Muscle layer of duodenum (tissue), 2 donors: ENCODE measurements at regions not wholly inside any gene's neighbourhood (a gene's known extent, or its start where the extent isn't known, plus 50 kb on each side); places are given as distances from the start of the nearest gene placed in this dataset.

Experiments
- H3K27ac ChIP-seq: one replicate; pipeline ENCODE4 v1.7.0; 2013; ENCODE audit warnings: mild to moderate bottlenecking, low read length
- H3K27me3 ChIP-seq: one replicate; pipeline ENCODE4 v1.7.0; 2013; ENCODE audit warnings: low read depth, mild to moderate bottlenecking, control low read depth, low read length
- H3K36me3 ChIP-seq, 2 donors: one replicate each; pipeline ENCODE4 v1.7.0; 2013; ENCODE audit warnings: low read length in 2 of 2, control low read depth in 1 of 2, mild to moderate bottlenecking in 1 of 2; ENCODE audit not compliant: insufficient read depth in 2 of 2, control insufficient read depth in 1 of 2
- H3K4me1 ChIP-seq, 2 donors: one replicate each; pipeline ENCODE4 v1.7.0; 2013; ENCODE audit warnings: low read length in 2 of 2, mild to moderate bottlenecking in 2 of 2, control low read depth in 1 of 2, moderate library complexity in 1 of 2; ENCODE audit not compliant: insufficient read depth in 2 of 2, control insufficient read depth in 1 of 2
- H3K4me3 ChIP-seq, 2 donors: one replicate each; pipeline ENCODE4 v1.7.0; 2013; ENCODE audit warnings: low read length in 2 of 2, low read depth in 1 of 2, mild to moderate bottlenecking in 1 of 2
- H3K9me3 ChIP-seq, 2 donors: one replicate each; pipeline ENCODE4 v1.7.0; 2013; ENCODE audit warnings: low read length in 2 of 2, control low read depth in 1 of 2, mild to moderate bottlenecking in 1 of 2; ENCODE audit not compliant: control insufficient read depth in 1 of 2
- donor health status: healthy.

- Histone ChIP-seq H3K9me3 (no peaks in the 10 kb centered on the region), H3K4me3 (no peak overlapping the region), H3K27me3 (no peaks in the 10 kb centered on the region), H3K27ac (no peak overlapping the region), H3K36me3 (no peaks in the 10 kb centered on the region), H3K4me1 (no peaks in the 10 kb centered on the region)
These were observed 104.4 kb upstream of the BTBD3 start for GRCh38 chr20:11813106-11813890.

GRCh38 chr20:11814267-11814666 lies 103.4 kb upstream of the BTBD3 start:
- Histone ChIP-seq H3K36me3 (no peaks in the 10 kb centered on the region), H3K27me3 (no peaks in the 10 kb centered on the region), H3K4me3 (no peak overlapping the region), H3K4me1 (no peaks in the 10 kb centered on the region), H3K27ac (no peak overlapping the region), H3K9me3 (no peaks in the 10 kb centered on the region)

- Histone ChIP-seq H3K27ac (no peak overlapping the region), H3K36me3 (no peaks in the 10 kb centered on the region), H3K27me3 (no peaks in the 10 kb centered on the region), H3K9me3 (no peaks in the 10 kb centered on the region), H3K4me1 (no peaks in the 10 kb centered on the region), H3K4me3 (no peak overlapping the region)
These were observed 96.9 kb upstream of the BTBD3 start for GRCh38 chr20:11820838-11821237.

GRCh38 chr20:11822540-11822794 lies 95.2 kb upstream of the BTBD3 start:
- no peaks in the 10 kb centered on the region for H3K9me3 ChIP-seq

GRCh38 chr20:11826334-11826733 lies 91.4 kb upstream of the BTBD3 start:
- Histone ChIP-seq H3K27me3 (no peaks in the 10 kb centered on the region), H3K4me1 (no peaks in the 10 kb centered on the region), H3K4me3 (no peak overlapping the region), H3K27ac (no peak overlapping the region), H3K9me3 (no peaks in the 10 kb centered on the region), H3K36me3 (no peaks in the 10 kb centered on the region)

More at GRCh38 chr20:11822540-11822794, 95.2 kb upstream of the BTBD3 start:
- H3K36me3 ChIP-seq, result no peaks in the 10 kb centered on the region
- H3K27ac ChIP-seq, result no peak overlapping the region
- no peaks in the 10 kb centered on the region for H3K27me3 ChIP-seq
- no peak overlapping the region for H3K4me3 ChIP-seq
- no peaks in the 10 kb centered on the region for H3K4me1 ChIP-seq

- Histone ChIP-seq H3K4me3 (no peak overlapping the region), H3K27me3 (no peaks in the 10 kb centered on the region), H3K4me1 (no peaks in the 10 kb centered on the region), H3K27ac (no peak overlapping the region), H3K36me3 (no peaks in the 10 kb centered on the region), H3K9me3 (no peaks in the 10 kb centered on the region)
These were observed 85.3 kb upstream of the BTBD3 start for GRCh38 chr20:11832397-11832796.

GRCh38 chr20:11832851-11833250 lies 84.8 kb upstream of the BTBD3 start:
- Histone ChIP-seq H3K27me3 (no peaks in the 10 kb centered on the region), H3K4me3 (no peak overlapping the region), H3K36me3 (no peaks in the 10 kb centered on the region), H3K4me1 (no peaks in the 10 kb centered on the region), H3K27ac (no peak overlapping the region), H3K9me3 (no peaks in the 10 kb centered on the region)

GRCh38 chr20:11833825-11834224 lies 83.9 kb upstream of the BTBD3 start:
- Histone ChIP-seq H3K27ac (no peak overlapping the region), H3K27me3 (no peaks in the 10 kb centered on the region), H3K9me3 (no peaks in the 10 kb centered on the region), H3K4me1 (no peaks in the 10 kb centered on the region), H3K4me3 (no peak overlapping the region), H3K36me3 (no peaks in the 10 kb centered on the region)

- Histone ChIP-seq H3K36me3 (no peaks in the 10 kb centered on the region), H3K4me1 (no peaks in the 10 kb centered on the region), H3K4me3 (no peak overlapping the region)
These were observed 79.5 kb upstream of the BTBD3 start for GRCh38 chr20:11838076-11838636.

GRCh38 chr20:11841972-11842461 lies 75.7 kb upstream of the BTBD3 start:
- H3K27ac ChIP-seq, result no peak overlapping the region
- H3K4me3 ChIP-seq, result no peak overlapping the region
- H3K9me3 ChIP-seq, result peaks cover 0 to 3% of the 10 kb centered on the region in 2 donors
- no peaks in the 10 kb centered on the region for H3K4me1 ChIP-seq
- H3K36me3 ChIP-seq, result no peaks in the 10 kb centered on the region
- no peaks in the 10 kb centered on the region for H3K27me3 ChIP-seq

More at GRCh38 chr20:11838076-11838636, 79.5 kb upstream of the BTBD3 start:
- Histone ChIP-seq H3K27ac (no peak overlapping the region), H3K9me3 (peaks cover 0 to 3% of the 10 kb centered on the region in 2 donors), H3K27me3 (no peaks in the 10 kb centered on the region)

- no peak overlapping the region for H3K27ac ChIP-seq
- no peak overlapping the region for H3K4me3 ChIP-seq
- H3K9me3 ChIP-seq, result peaks cover 0 to 3% of the 10 kb centered on the region in 2 donors
- no peaks in the 10 kb centered on the region for H3K4me1 ChIP-seq
- no peaks in the 10 kb centered on the region for H3K27me3 ChIP-seq
- no peaks in the 10 kb centered on the region for H3K36me3 ChIP-seq
These were observed 74.4 kb upstream of the BTBD3 start for GRCh38 chr20:11843289-11843688.

GRCh38 chr20:11844691-11845090 lies 73.0 kb upstream of the BTBD3 start:
- H3K9me3 ChIP-seq, result peaks cover 0 to 3% of the 10 kb centered on the region in 2 donors
- H3K36me3 ChIP-seq, result no peaks in the 10 kb centered on the region
- no peak overlapping the region for H3K27ac ChIP-seq
- H3K4me3 ChIP-seq, result no peak overlapping the region
- no peaks in the 10 kb centered on the region for H3K27me3 ChIP-seq
- H3K4me1 ChIP-seq, result no peaks in the 10 kb centered on the region
